Heart left ventricle (tissue), 13 donors: ENCODE measurements at regions not wholly inside any gene's neighbourhood (a gene's known extent, or its start where the extent isn't known, plus 50 kb on each side); places are given as distances from the start of the nearest gene placed in this dataset.

Source experiments
- POLR2A ChIP-seq, 2 donors: fragments of 450-650 bp; IDR thresholded peaks; one replicate each; pipeline ENCODE4 v1.6.1; 2017; ENCODE audit warnings: antibody characterized with exemption in 2 of 2, mild to moderate bottlenecking in 2 of 2, moderate library complexity in 2 of 2
- TF ChIP-seq, protein P1 (sequence below), 12 donors: fragments of 200-600 bp; sonication (generic) in 4 of 12; IDR thresholded peaks; one replicate each; pipeline versions ENCODE4 v1.5.0 to v1.8.0; 2018 to 2022; ENCODE audit warnings: antibody characterized with exemption in 12 of 12, mild to moderate bottlenecking in 5 of 12
- donor health status: ischemic (EF 13 %, LVEDD 7.1; RV severe dilation, severe dysfunction).
- donor health status: DM: no; HTN: yes; CAD: no.
- donor health status: DM: no; HTN: no; CAD: no.
- donor health status: ischemic (EF 25% LVEDD 6.9; RV normal size, moderate dysfunction).
- donor health status: ischemic (EF 25% LVEDD 5.7; RV mildly dilated, moderate dysfunction).
- donor health status: ischemic (EF 35%, LVEDD 5.7; RV mildly dilated, moderate dysfunction).
- donor health status: nonischemic (EF 11% LVEDD 7.7; RV severe dilation, severe dysfunction).
- donor health status: DM: yes; HTN: yes; CAD: no.
- donor health status: PGD.
- donor health status: ischemic (EF 29% LVEDD 5.4; RV normal size, mild dysfunction).
- donor health status: nonischemic (EF 23%, LVEDD 6.1; RV moderate dilation, normal function).

DNA sequence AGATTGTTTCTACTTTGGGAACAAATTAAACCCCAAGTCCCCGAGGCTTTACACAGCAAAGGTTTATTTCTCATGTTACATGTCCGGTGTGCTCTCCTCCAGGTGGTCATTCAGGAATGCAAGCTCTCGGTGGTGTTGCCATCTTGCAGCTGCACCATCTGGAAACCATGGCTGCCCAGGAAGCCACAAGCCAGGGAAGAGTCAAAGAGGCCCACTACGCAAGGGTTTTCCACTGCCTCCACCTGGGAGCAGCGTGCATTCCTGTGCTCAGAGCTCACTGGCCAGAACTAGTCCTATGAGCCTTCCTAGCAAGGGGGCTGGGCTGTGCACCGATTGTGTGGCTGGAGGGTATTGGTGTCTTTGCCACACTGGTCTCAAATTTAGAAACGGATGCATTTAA lies 128.8 kb upstream of the FOXF1 start:
- TF ChIP-seq POLR2A (IDR thresholded peaks at IDR 0.05): no peak
- TF ChIP-seq, protein P1, sequence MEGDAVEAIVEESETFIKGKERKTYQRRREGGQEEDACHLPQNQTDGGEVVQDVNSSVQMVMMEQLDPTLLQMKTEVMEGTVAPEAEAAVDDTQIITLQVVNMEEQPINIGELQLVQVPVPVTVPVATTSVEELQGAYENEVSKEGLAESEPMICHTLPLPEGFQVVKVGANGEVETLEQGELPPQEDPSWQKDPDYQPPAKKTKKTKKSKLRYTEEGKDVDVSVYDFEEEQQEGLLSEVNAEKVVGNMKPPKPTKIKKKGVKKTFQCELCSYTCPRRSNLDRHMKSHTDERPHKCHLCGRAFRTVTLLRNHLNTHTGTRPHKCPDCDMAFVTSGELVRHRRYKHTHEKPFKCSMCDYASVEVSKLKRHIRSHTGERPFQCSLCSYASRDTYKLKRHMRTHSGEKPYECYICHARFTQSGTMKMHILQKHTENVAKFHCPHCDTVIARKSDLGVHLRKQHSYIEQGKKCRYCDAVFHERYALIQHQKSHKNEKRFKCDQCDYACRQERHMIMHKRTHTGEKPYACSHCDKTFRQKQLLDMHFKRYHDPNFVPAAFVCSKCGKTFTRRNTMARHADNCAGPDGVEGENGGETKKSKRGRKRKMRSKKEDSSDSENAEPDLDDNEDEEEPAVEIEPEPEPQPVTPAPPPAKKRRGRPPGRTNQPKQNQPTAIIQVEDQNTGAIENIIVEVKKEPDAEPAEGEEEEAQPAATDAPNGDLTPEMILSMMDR (IDR thresholded peaks at IDR 0.05): no peak
